Heart left ventricle (tissue), 13 donors: ENCODE measurements at regions not wholly inside any gene's neighbourhood (a gene's known extent, or its start where the extent isn't known, plus 50 kb on each side); places are given as distances from the start of the nearest gene placed in this dataset.
"Not testable (repeated sequence)": the region's sequence is repeated elsewhere in the genome, so short reads cannot be mapped to it uniquely, and the experiment has no call there.

Experiments used
- CTCF ChIP-seq, 12 donors: fragments of 200-600 bp; sonication (generic) in 4 of 12; IDR thresholded peaks; one replicate each; pipeline versions ENCODE4 v1.5.0 to v1.8.0; 2018 to 2022; ENCODE audit warnings: antibody characterized with exemption in 12 of 12, mild to moderate bottlenecking in 5 of 12
- POLR2A ChIP-seq, 2 donors: fragments of 450-650 bp; IDR thresholded peaks; one replicate each; pipeline ENCODE4 v1.6.1; 2017; ENCODE audit warnings: antibody characterized with exemption in 2 of 2, mild to moderate bottlenecking in 2 of 2, moderate library complexity in 2 of 2
- donor health status: ischemic (EF 13 %, LVEDD 7.1; RV severe dilation, severe dysfunction).
- donor health status: DM: no; HTN: yes; CAD: no.
- donor health status: DM: no; HTN: no; CAD: no.
- donor health status: ischemic (EF 25% LVEDD 6.9; RV normal size, moderate dysfunction).
- donor health status: ischemic (EF 25% LVEDD 5.7; RV mildly dilated, moderate dysfunction).
- donor health status: ischemic (EF 35%, LVEDD 5.7; RV mildly dilated, moderate dysfunction).
- donor health status: nonischemic (EF 11% LVEDD 7.7; RV severe dilation, severe dysfunction).
- donor health status: DM: yes; HTN: yes; CAD: no.
- donor health status: PGD.
- donor health status: ischemic (EF 29% LVEDD 5.4; RV normal size, mild dysfunction).
- donor health status: nonischemic (EF 23%, LVEDD 6.1; RV moderate dilation, normal function).

GRCh38 chrY:25878990-25879389 lies 257.1 kb downstream of the CDY1 start:
- TF ChIP-seq POLR2A, CTCF (IDR thresholded peaks at IDR 0.05): not testable (repeated sequence)
